BLaER1 treated with 17β-estradiol and CSF1 and Interleukin-3, amounts not matched to agents 10 nM and 100 nM (cell line): ENCODE measurements at regions not wholly inside any gene's neighbourhood (a gene's known extent, or its start where the extent isn't known, plus 50 kb on each side); places are given as distances from the start of the nearest gene placed in this dataset.
A peak's percentile ranks its signal among the peaks of the same experiment; 100 is the strongest.

Source experiments
- H3K27ac ChIP-seq, 11 experiments: shearing (Covaris generic); formaldehyde crosslinking; 2 replicates each; pipeline ENCODE4 v1.8.1; 2022
- H3K27me3 ChIP-seq, 11 experiments: shearing (Covaris generic); formaldehyde crosslinking; 2 replicates each; pipeline ENCODE4 v1.8.1; 2022
- H3K36me3 ChIP-seq, 11 experiments: shearing (Covaris generic); formaldehyde crosslinking; 2 replicates each; pipeline ENCODE4 v1.8.1; 2022
- H3K4me1 ChIP-seq, 10 experiments: shearing (Covaris generic); formaldehyde crosslinking; 2 replicates each; pipeline ENCODE4 v1.8.1; 2022
- H3K4me2 ChIP-seq, 11 experiments: shearing (Covaris generic); formaldehyde crosslinking; 2 replicates each; pipeline ENCODE4 v1.8.1; 2022
- H3K4me3 ChIP-seq, 10 experiments: shearing (Covaris generic); formaldehyde crosslinking; 2 replicates each; pipeline ENCODE4 v1.8.1; 2022
- H3K9ac ChIP-seq, 11 experiments: shearing (Covaris generic); formaldehyde crosslinking; 2 replicates each; pipeline ENCODE4 v1.8.1; 2022
- H3K9me3 ChIP-seq, 11 experiments: shearing (Covaris generic); formaldehyde crosslinking; replicated peaks in 1 of 11; 2 replicates each; pipeline ENCODE4 v1.8.1; 2022
- H4K20me1 ChIP-seq, 11 experiments: shearing (Covaris generic); formaldehyde crosslinking; 2 replicates each; pipeline ENCODE4 v1.8.1; 2022
- Cebpa-rat ChIP-seq, 11 experiments: shearing (Covaris generic); IDR thresholded peaks; 2 replicates each; pipeline ENCODE4 v1.8.1; 2022

DNA sequence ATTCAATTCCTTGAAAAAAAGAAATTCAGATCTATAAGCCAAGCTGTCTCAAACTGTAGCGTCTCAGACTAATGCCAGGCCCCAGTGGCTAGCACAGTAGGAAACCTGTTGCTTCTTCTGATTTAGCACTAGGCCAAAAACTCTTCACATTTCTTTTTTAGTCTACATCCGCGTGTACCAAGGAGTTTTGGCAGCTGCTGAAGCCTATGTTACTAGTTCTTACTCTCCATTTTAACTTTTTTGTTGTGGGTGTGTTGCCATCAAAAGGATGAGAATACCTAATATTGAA, 65.0 kb upstream of the BTN3A2 start:
- no peak overlapping the region for H3K27ac ChIP-seq
- TF ChIP-seq Cebpa-rat (IDR thresholded peaks at IDR 0.05): no peak
- H3K9ac ChIP-seq: no peak overlapping the region
- H3K27me3 ChIP-seq: no peaks in the 10 kb centered on the region
- H3K9me3 ChIP-seq: no peaks in the 10 kb centered on the region
- H3K4me3 ChIP-seq: no peak overlapping the region
- no peaks in the 10 kb centered on the region for H3K36me3 ChIP-seq
- H3K4me2 ChIP-seq: no peak overlapping the region
- H4K20me1 ChIP-seq: no peaks in the 10 kb centered on the region
- peaks cover 0 to 36% (median 8%) of the 10 kb centered on the region in 10 experiments; a peak in 9 of 20 replicates for H3K4me1 ChIP-seq

DNA sequence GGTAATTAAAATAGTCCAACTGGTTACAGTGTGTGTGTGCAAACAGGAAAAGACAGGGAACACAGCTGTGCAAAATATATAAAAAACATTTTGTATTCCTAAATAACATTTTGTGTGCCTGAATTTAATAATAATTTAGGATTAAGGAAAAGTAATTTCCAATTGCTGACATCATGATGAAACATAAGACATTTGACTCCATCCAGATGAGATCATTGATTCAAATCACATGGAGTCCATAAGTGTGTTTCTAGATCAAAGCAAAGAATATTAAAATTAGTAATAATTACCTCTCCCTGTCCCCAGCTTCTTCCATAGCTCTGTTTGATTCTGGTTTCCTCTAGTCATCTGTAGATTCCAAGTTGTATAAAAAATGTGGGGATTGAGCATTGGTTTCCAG, 64.6 kb upstream of the BTN3A2 start:
- Histone ChIP-seq H3K9me3 (no peaks in the 10 kb centered on the region), H3K4me1 (peaks cover 0 to 32% (median 8%) of the 10 kb centered on the region in 10 experiments; a peak in 9 of 20 replicates), H3K4me3 (no peak overlapping the region), H3K27me3 (no peaks in the 10 kb centered on the region), H3K4me2 (no peak overlapping the region), H3K36me3 (no peaks in the 10 kb centered on the region), H4K20me1 (no peaks in the 10 kb centered on the region), H3K9ac (no peak overlapping the region), H3K27ac (no peak overlapping the region)
- no peak for TF ChIP-seq Cebpa-rat (IDR thresholded peaks at IDR 0.05)

DNA sequence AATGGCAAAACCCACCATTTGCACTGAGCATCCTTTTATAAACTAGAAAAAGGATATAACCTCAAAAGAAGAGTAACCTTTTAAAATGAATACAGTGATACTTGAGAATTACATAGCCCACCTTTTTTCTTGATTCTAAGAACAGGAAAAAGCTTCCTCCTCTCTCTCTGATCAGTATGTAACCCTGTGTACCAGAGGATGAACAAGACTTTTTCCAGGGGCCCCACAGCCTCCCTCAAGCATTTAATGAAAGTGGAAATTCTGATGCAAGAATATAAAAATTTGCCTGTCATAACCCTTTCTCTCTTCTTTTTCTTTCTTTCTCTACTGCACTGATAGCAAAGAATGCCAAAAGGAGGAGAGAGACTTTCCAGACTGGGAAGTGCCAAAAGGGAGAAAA, 64.2 kb upstream of the BTN3A2 start:
- no peak for TF ChIP-seq Cebpa-rat (IDR thresholded peaks at IDR 0.05)
- Histone ChIP-seq H3K9ac (no peak overlapping the region), H3K36me3 (no peaks in the 10 kb centered on the region), H3K27me3 (no peaks in the 10 kb centered on the region), H4K20me1 (no peaks in the 10 kb centered on the region), H3K4me2 (no peak overlapping the region), H3K4me3 (no peak overlapping the region), H3K27ac (no peak overlapping the region), H3K4me1 (peaks cover 0 to 27% (median 5%) of the 10 kb centered on the region in 10 experiments; a peak in 9 of 20 replicates), H3K9me3 (no peaks in the 10 kb centered on the region)

DNA sequence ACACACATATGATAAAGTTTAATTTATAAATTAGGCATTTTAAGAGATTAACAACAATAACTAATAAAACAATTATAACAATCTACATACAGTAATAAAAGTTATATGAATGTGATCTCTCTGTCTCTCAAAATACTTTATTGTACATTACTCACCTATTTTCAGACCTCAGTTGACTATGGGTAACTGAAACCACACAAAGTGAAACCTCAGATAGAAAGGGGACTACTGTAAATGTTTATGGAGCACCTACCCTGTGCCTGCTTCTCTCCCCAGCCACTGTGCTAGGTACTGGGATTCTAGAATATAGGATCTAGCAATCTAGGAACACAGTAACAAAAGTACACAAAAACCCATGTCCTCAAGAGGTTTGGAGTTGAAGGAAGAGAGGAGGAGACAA, 63.4 kb upstream of the BTN3A2 start:
- H3K36me3 ChIP-seq: no peaks in the 10 kb centered on the region
- no peak overlapping the region for H3K4me2 ChIP-seq
- TF ChIP-seq Cebpa-rat (IDR thresholded peaks at IDR 0.05): no peak
- H3K27ac ChIP-seq: no peak overlapping the region
- H3K27me3 ChIP-seq: no peaks in the 10 kb centered on the region
- no peak overlapping the region for H3K9ac ChIP-seq
- H3K4me3 ChIP-seq: no peak overlapping the region
- H4K20me1 ChIP-seq: no peaks in the 10 kb centered on the region
- peaks cover 0 to 19% (median 4%) of the 10 kb centered on the region in 10 experiments; a peak in 9 of 20 replicates for H3K4me1 ChIP-seq
- H3K9me3 ChIP-seq: no peaks in the 10 kb centered on the region

DNA sequence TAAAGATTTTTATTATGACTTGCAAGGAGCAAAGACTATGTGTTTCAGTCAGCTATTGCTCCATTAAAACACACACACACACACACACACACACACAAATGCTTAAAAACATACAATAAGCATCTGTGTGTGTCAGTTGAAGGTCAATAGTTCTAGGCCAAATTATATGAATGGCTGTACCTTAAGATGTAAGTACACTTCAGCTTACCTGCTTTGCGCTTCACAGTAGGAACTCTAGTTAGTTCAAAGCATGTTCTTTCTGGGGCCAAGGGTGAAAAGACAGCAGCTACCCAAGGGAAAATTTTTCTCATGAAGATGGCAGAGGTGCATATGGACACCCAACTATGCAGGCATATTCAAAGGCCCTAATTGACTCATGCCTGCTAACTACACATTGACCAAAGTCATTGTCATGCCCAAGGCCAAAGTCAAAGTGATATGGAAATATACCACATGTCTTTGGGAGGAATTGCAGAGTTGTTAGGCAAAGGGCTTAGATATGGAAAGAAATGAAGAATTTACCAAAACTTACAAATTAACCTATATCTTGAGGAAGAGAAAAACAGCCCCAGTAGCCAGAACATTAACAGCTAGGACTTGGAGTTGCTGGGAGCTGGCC, 61.9 kb upstream of the BTN3A2 start:
- Histone ChIP-seq H4K20me1 (no peaks in the 10 kb centered on the region), H3K27me3 (no peaks in the 10 kb centered on the region), H3K4me2 (peak overlapping the region in 3 of 11 experiments; percentile 7 to 47 (median 32); a peak in 2 of 22 replicates), H3K9ac (no peak overlapping the region), H3K4me1 (peaks cover 0 to 16% (median 4%) of the 10 kb centered on the region in 10 experiments; a peak in 8 of 20 replicates), H3K36me3 (no peaks in the 10 kb centered on the region), H3K9me3 (no peaks in the 10 kb centered on the region), H3K4me3 (no peak overlapping the region), H3K27ac (no peak overlapping the region)
- no peak for TF ChIP-seq Cebpa-rat (IDR thresholded peaks at IDR 0.05)

DNA sequence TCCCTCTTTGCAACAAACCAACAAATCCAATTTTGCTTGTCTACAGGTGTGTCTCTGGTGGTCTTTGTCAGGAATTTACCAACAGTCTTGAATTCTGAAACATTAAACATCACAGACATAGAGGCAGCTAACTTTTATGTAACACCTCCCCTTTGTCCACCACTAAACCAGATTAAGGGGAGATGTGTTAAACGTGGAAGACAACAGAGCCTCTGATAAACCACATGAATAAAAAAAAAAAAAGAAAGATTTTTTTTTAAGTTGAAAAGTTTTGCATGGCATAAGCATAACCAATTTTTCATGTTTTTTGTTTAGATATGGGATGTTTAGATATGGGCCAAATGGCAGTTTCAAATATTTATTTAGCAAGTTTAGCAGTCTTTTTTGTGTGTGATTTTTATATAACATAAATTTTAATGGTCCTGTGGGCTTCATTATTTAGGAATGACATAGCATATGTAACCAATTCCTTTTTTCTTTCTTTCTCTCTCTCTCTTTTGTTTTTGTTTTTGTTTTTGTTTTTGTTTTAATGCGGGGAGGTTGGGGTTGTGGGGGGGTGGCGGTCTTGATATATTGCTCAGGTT, 60.7 kb upstream of the BTN3A2 start:
- Histone ChIP-seq H4K20me1 (no peaks in the 10 kb centered on the region), H3K36me3 (no peaks in the 10 kb centered on the region), H3K4me3 (peak overlapping the region in 9 of 10 experiments; percentile 34 to 59 (median 51); a peak in 13 of 20 replicates), H3K9ac (peak overlapping the region in 7 of 11 experiments; percentile 53 to 73 (median 66); a peak in 10 of 22 replicates), H3K4me1 (peaks cover 0 to 16% (median 4%) of the 10 kb centered on the region in 10 experiments; a peak in 8 of 20 replicates), H3K4me2 (peak overlapping the region in 8 of 11 experiments; percentile 11 to 63 (median 34); a peak in 10 of 22 replicates), H3K27me3 (no peaks in the 10 kb centered on the region), H3K9me3 (no peaks in the 10 kb centered on the region), H3K27ac (peak overlapping the region in 8 of 11 experiments; percentile 59 to 78 (median 69); a peak in 13 of 22 replicates)
- TF ChIP-seq Cebpa-rat (IDR thresholded peaks at IDR 0.05): no peak

DNA sequence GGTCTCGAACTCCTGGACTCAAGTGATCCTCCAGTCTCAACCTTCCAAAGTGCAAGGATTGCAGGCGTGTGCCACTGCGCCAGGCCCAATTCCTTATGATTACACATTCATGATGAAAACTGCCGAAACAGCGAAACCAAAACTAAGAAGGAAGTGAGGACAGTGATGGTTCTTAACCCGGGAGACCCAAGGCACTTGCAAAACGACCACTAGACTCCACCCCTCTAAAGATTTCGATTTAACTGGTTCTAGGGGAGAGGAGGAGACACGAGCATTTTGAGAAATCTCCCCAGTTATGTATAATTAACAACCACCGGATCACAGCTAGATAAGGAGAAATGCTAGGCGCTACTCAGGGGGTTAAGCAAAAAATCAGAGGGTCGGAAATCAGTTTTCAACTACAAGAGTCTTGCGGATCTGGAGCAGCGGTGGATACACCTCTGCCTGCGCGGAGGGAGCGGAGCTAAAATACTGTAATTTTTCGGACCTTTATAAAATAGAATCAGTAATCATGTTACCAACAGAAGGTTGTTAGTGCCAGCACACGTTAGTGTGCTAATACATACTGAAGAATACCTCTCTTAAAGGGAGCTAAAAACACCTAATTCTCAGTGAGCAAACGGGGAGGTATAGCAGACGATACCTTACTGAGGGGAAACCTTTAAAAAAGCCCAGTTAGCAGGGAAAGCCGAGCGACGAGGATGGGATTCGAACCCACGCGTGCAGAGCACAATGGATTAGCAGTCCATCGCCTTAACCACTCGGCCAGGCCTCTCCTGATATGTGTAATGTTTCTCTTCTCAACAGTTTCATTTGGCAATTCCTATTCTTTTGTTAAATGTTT, 60.0 kb upstream of the BTN3A2 start:
- Histone ChIP-seq H3K36me3 (no peaks in the 10 kb centered on the region), H3K4me1 (peaks cover 0 to 16% (median 4%) of the 10 kb centered on the region in 10 experiments; a peak in 8 of 20 replicates), H3K9me3 (no peaks in the 10 kb centered on the region), H3K4me3 (peak overlapping the region; percentile 34 to 59 (median 48)), H4K20me1 (no peaks in the 10 kb centered on the region), H3K27me3 (no peaks in the 10 kb centered on the region), H3K27ac (peak overlapping the region; percentile 28 to 78 (median 67); a peak in 18 of 22 replicates), H3K4me2 (peak overlapping the region; percentile 19 to 63 (median 35); a peak in 17 of 22 replicates), H3K9ac (peak overlapping the region; percentile 7 to 73 (median 66); a peak in 20 of 22 replicates)
- peak in 5 of 11 experiments; percentile 20 to 54 (median 34); a peak in 4 of 22 replicates for TF ChIP-seq Cebpa-rat (IDR thresholded peaks at IDR 0.05)

DNA sequence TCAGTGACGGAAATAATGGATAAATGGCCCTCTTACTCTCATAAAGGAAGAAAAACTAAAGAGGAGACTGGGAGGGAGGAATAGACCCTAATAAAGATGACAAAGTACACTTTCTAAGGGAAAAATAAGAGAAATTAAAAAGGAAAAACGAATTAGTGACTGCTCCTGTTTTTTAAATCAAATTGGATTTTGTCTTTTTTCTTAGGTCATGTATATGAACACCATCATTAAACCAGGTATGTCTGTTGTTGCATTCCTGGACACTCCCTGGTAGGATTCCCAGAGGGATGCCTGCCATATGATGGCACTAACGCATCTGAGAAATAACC, 59.4 kb upstream of the BTN3A2 start:
- Histone ChIP-seq H3K9me3 (no peaks in the 10 kb centered on the region), H4K20me1 (no peaks in the 10 kb centered on the region), H3K27me3 (no peaks in the 10 kb centered on the region; a peak in 1 of 22 replicates), H3K9ac (peak overlapping the region in 6 of 11 experiments; percentile 45 to 73 (median 68); a peak in 7 of 22 replicates), H3K27ac (peak overlapping the region in 6 of 11 experiments; percentile 59 to 78 (median 70); a peak in 10 of 22 replicates), H3K36me3 (no peaks in the 10 kb centered on the region), H3K4me1 (peaks cover 0 to 16% (median 4%) of the 10 kb centered on the region in 10 experiments; a peak in 8 of 20 replicates), H3K4me2 (peak overlapping the region in 8 of 11 experiments; percentile 22 to 63 (median 36); a peak in 5 of 22 replicates), H3K4me3 (peak overlapping the region in 3 of 10 experiments; percentile 34 to 59 (median 51); a peak in 4 of 20 replicates)
- TF ChIP-seq Cebpa-rat (IDR thresholded peaks at IDR 0.05): no peak

DNA sequence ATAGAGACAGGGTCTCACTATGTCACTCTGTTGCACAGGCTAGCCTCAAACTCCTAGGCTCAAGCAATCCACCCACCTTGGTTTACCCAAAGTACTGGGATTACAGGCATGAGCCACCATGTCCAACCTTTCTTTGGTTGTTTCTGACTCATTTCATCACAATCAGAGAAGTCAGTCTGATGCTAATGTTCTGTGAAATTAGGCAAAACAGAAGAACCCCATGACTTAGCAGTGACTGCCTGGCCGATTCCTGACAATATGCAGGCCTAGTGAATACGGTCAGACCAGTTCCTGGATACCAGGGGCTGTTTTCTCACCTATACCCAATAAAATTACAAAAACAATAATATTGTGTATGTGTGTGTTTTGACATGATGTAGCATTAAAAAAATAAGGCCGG, 58.8 kb upstream of the BTN3A2 start:
- no peaks in the 10 kb centered on the region for H3K36me3 ChIP-seq
- H3K4me2 ChIP-seq: no peak overlapping the region
- H3K4me1 ChIP-seq: peaks cover 0 to 16% (median 4%) of the 10 kb centered on the region in 10 experiments; a peak in 8 of 20 replicates
- TF ChIP-seq Cebpa-rat (IDR thresholded peaks at IDR 0.05): no peak
- H4K20me1 ChIP-seq: no peaks in the 10 kb centered on the region
- no peak overlapping the region for H3K27ac ChIP-seq
- no peaks in the 10 kb centered on the region; a peak in 1 of 22 replicates for H3K27me3 ChIP-seq
- no peak overlapping the region for H3K4me3 ChIP-seq
- no peak overlapping the region for H3K9ac ChIP-seq
- H3K9me3 ChIP-seq: no peaks in the 10 kb centered on the region
